ENCODE measurements at regions not wholly inside any gene's neighbourhood (a gene's known extent, or its start where the extent isn't known, plus 50 kb on each side); places are given as distances from the start of the nearest gene placed in this dataset.

DNA sequence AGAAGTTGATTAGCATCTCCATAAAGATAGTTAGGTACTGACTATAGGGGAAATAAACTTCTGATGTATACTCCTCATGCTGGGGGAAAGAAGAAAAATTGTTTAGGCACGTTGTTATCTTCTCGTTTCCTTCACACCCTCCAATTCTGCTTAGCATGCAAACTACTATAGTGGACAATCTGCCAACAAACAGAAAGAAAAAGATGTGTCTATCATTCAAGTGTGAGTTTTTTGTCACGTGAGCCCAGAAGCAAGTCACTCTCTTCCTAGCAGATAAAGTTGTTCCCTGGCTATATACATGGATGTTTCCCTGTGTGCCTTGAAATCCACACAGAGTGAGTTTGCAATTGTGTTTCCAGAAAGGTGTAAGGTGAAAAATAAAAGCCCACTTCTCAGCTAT lies 318.4 kb downstream of the CWC27 start:
- Histone ChIP-seq H3K9ac (no peak overlapping the region), H3K4me1 (ENCODE audit: low read depth, poor library complexity, severe bottlenecking) (no peaks in the 10 kb centered on the region), H3K79me2 (ENCODE audit: insufficient read depth, low read depth) (no peaks in the 10 kb centered on the region), H3K4me2 (no peak overlapping the region), H3K27ac (no peak overlapping the region), H3K36me3 (ENCODE audit: insufficient read depth) (no peaks in the 10 kb centered on the region), H2AFZ (ENCODE audit: low read depth) (no peak overlapping the region), H3K4me3 (IDR thresholded peaks at IDR 0.05; ENCODE audit: insufficient read depth, low read depth, low read length) (no peak overlapping the region), H3K27me3 (ENCODE audit: insufficient read depth, low read depth) (no peaks in the 10 kb centered on the region), H4K20me1 (ENCODE audit: insufficient read depth) (no peaks in the 10 kb centered on the region)
- TF ChIP-seq, protein P1, sequence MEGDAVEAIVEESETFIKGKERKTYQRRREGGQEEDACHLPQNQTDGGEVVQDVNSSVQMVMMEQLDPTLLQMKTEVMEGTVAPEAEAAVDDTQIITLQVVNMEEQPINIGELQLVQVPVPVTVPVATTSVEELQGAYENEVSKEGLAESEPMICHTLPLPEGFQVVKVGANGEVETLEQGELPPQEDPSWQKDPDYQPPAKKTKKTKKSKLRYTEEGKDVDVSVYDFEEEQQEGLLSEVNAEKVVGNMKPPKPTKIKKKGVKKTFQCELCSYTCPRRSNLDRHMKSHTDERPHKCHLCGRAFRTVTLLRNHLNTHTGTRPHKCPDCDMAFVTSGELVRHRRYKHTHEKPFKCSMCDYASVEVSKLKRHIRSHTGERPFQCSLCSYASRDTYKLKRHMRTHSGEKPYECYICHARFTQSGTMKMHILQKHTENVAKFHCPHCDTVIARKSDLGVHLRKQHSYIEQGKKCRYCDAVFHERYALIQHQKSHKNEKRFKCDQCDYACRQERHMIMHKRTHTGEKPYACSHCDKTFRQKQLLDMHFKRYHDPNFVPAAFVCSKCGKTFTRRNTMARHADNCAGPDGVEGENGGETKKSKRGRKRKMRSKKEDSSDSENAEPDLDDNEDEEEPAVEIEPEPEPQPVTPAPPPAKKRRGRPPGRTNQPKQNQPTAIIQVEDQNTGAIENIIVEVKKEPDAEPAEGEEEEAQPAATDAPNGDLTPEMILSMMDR (conservative IDR thresholded peaks at IDR 0.05; ENCODE audit: low read depth, low read length): no peak

DNA sequence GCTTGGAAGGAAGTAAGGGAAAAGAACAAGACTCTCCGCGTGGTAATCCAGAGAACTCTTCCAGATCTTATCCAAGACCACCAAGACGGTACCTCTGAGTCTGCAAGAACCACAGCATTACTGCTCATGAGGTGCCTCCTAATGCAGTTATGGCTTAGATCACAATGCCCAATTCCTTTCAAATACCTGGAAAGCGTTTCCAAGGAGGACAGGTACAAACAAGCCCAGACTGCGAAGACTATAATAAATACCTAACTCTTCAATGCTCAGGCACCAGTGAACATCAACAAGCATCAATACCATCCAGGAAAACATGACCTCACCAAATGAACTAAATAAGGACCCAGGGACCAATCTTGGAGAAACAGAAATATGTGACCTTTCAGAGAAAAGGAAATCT lies 325.5 kb downstream of the CWC27 start:
- H3K9ac ChIP-seq: no peak overlapping the region
- TF ChIP-seq, protein P1 (conservative IDR thresholded peaks at IDR 0.05; ENCODE audit: low read depth, low read length): no peak
- no peak overlapping the region for H3K27ac ChIP-seq

GRCh38 chr5:65098393-65098792 lies 329.7 kb downstream of the CWC27 start:
- Histone ChIP-seq H3K4me1 (ENCODE audit: low read depth, poor library complexity, severe bottlenecking) (peaks cover under 1% of the 10 kb centered on the region), H3K4me2 (no peak overlapping the region), H3K79me2 (ENCODE audit: insufficient read depth, low read depth) (no peaks in the 10 kb centered on the region), H3K9ac (no peak overlapping the region), H3K4me3 (IDR thresholded peaks at IDR 0.05; ENCODE audit: insufficient read depth, low read depth, low read length) (no peak overlapping the region), H3K27ac (no peak overlapping the region), H3K36me3 (ENCODE audit: insufficient read depth) (no peaks in the 10 kb centered on the region), H4K20me1 (ENCODE audit: insufficient read depth) (no peaks in the 10 kb centered on the region), H3K27me3 (ENCODE audit: insufficient read depth, low read depth) (no peaks in the 10 kb centered on the region), H2AFZ (ENCODE audit: low read depth) (no peak overlapping the region)
- TF ChIP-seq, protein P1 (conservative IDR thresholded peaks at IDR 0.05; ENCODE audit: low read depth, low read length): no peak

More for the DNA sequence above, 325.5 kb downstream of the CWC27 start:
- Histone ChIP-seq H3K4me3 (IDR thresholded peaks at IDR 0.05; ENCODE audit: insufficient read depth, low read depth, low read length) (no peak overlapping the region), H3K4me1 (ENCODE audit: low read depth, poor library complexity, severe bottlenecking) (no peaks in the 10 kb centered on the region), H3K4me2 (no peak overlapping the region), H4K20me1 (ENCODE audit: insufficient read depth) (no peaks in the 10 kb centered on the region), H3K27me3 (ENCODE audit: insufficient read depth, low read depth) (no peaks in the 10 kb centered on the region), H3K36me3 (ENCODE audit: insufficient read depth) (no peaks in the 10 kb centered on the region), H2AFZ (ENCODE audit: low read depth) (no peak overlapping the region), H3K79me2 (ENCODE audit: insufficient read depth, low read depth) (no peaks in the 10 kb centered on the region)

Measured in KMS-11 (cell line).